Hematopoietic multipotent progenitor cell (in vitro differentiated cells): ENCODE measurements at regions not wholly inside any gene's neighbourhood (a gene's known extent, or its start where the extent isn't known, plus 50 kb on each side); places are given as distances from the start of the nearest gene placed in this dataset.
A peak's percentile ranks its signal among the peaks of the same experiment; 100 is the strongest.

Experiments
- DNase-seq, 3 donors: peaks; one replicate each; pipeline ENCODE4 v3.0.0-alpha.2; 2011 to 2015; ENCODE audit warnings: low read depth in 2 of 3, low spot score in 2 of 3

GRCh38 chr10:33820531-33820930 lies 486.1 kb upstream of the NRP1 start:
- DNase-seq = no peak

GRCh38 chr10:33819206-33819605 lies 484.7 kb upstream of the NRP1 start:
- DNase-seq = peak in 1 of 3 donors; percentile 3

- no peak for DNase-seq
These were observed 483.9 kb upstream of the NRP1 start for GRCh38 chr10:33818343-33818742.

GRCh38 chr10:33817605-33818004 lies 483.1 kb upstream of the NRP1 start:
- peak in 1 of 3 donors; percentile 5 for DNase-seq

GRCh38 chr10:33815776-33816175 lies 481.3 kb upstream of the NRP1 start:
- DNase-seq = no peak

- DNase-seq = no peak
These were observed 479.4 kb upstream of the NRP1 start for GRCh38 chr10:33813871-33814270.

GRCh38 chr10:33813415-33813814 lies 478.9 kb upstream of the NRP1 start:
- DNase-seq = no peak

GRCh38 chr10:33812586-33812985 lies 478.1 kb upstream of the NRP1 start:
- no peak for DNase-seq

- no peak for DNase-seq
These were observed 476.5 kb upstream of the NRP1 start for GRCh38 chr10:33810986-33811385.

GRCh38 chr10:33809732-33810131 lies 475.3 kb upstream of the NRP1 start:
- no peak for DNase-seq

GRCh38 chr10:33808475-33808874 lies 474.0 kb upstream of the NRP1 start:
- DNase-seq = no peak

GRCh38 chr10:33807531-33808359 lies 473.3 kb upstream of the NRP1 start:
- no peak for DNase-seq

- no peak for DNase-seq
These were observed 471.4 kb upstream of the NRP1 start for GRCh38 chr10:33805831-33806230.

GRCh38 chr10:33804584-33804983 lies 470.1 kb upstream of the NRP1 start:
- DNase-seq = no peak

- DNase-seq = no peak
These were observed 468.8 kb upstream of the NRP1 start for GRCh38 chr10:33803248-33803647.

- DNase-seq = no peak
These were observed 468.1 kb upstream of the NRP1 start for GRCh38 chr10:33802566-33802965.

GRCh38 chr10:33801705-33802104 lies 467.2 kb upstream of the NRP1 start:
- no peak for DNase-seq

GRCh38 chr10:33800986-33801385 lies 466.5 kb upstream of the NRP1 start:
- no peak for DNase-seq

- DNase-seq = no peak
These were observed 466.1 kb upstream of the NRP1 start for GRCh38 chr10:33800545-33800944.

GRCh38 chr10:33799944-33800323 lies 465.5 kb upstream of the NRP1 start:
- DNase-seq = no peak

GRCh38 chr10:33799281-33799943 lies 464.9 kb upstream of the NRP1 start:
- no peak for DNase-seq

- DNase-seq = no peak
These were observed 464.3 kb upstream of the NRP1 start for GRCh38 chr10:33798754-33799153.
